ENCODE measurements at regions not wholly inside any gene's neighbourhood (a gene's known extent, or its start where the extent isn't known, plus 50 kb on each side); places are given as distances from the start of the nearest gene placed in this dataset.

DNA sequence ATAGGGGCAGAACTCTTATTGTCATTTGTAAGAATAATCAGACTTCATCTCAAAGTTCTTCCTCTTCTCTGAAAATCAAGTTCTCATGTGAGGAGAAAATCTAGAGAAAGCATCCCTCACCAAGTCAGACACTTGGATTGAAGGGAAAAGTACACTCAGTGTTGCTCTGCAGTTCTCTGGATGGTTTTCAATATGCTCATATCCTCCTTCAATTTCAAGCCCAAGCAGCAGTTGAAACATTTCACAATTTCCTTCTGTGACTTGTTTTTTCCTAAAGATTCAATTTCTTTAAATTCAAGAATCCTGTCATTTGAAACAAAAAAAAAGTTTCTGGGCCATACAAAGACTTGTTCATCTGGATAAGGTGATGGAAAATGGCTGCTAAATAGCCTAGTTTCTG, 140.2 kb upstream of the AHI1 start:
- TF ChIP-seq CTCF (IDR thresholded peaks at IDR 0.05; ENCODE audit: low read length) (no peak), EZH2 (IDR thresholded peaks at IDR 0.05; ENCODE audit: borderline replicate concordance, low read length) (no peak)

Measured in OCI-LY1 (cell line).